ENCODE measurements at regions not wholly inside any gene's neighbourhood (a gene's known extent, or its start where the extent isn't known, plus 50 kb on each side); places are given as distances from the start of the nearest gene placed in this dataset.

GRCh38 chrX:5586726-5587125 lies 641.9 kb downstream of the NLGN4X start:
- TF ChIP-seq EZH2phosphoT487 (IDR thresholded peaks at IDR 0.05; ENCODE audit: low read depth): no peak
- TF ChIP-seq, protein P1, sequence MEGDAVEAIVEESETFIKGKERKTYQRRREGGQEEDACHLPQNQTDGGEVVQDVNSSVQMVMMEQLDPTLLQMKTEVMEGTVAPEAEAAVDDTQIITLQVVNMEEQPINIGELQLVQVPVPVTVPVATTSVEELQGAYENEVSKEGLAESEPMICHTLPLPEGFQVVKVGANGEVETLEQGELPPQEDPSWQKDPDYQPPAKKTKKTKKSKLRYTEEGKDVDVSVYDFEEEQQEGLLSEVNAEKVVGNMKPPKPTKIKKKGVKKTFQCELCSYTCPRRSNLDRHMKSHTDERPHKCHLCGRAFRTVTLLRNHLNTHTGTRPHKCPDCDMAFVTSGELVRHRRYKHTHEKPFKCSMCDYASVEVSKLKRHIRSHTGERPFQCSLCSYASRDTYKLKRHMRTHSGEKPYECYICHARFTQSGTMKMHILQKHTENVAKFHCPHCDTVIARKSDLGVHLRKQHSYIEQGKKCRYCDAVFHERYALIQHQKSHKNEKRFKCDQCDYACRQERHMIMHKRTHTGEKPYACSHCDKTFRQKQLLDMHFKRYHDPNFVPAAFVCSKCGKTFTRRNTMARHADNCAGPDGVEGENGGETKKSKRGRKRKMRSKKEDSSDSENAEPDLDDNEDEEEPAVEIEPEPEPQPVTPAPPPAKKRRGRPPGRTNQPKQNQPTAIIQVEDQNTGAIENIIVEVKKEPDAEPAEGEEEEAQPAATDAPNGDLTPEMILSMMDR (IDR thresholded peaks at IDR 0.05; ENCODE audit: low read depth, low read length): no peak

All from OCI-LY3 (cell line).